BLaER1 treated with 17β-estradiol and CSF1 and Interleukin-3, amounts not matched to agents 10 nM and 100 nM (cell line): ENCODE measurements at regions not wholly inside any gene's neighbourhood (a gene's known extent, or its start where the extent isn't known, plus 50 kb on each side); places are given as distances from the start of the nearest gene placed in this dataset.

ENCODE experiments used
- H3K27ac ChIP-seq, 11 experiments: shearing (Covaris generic); formaldehyde crosslinking; 2 replicates each; pipeline ENCODE4 v1.8.1; 2022
- H3K27me3 ChIP-seq, 11 experiments: shearing (Covaris generic); formaldehyde crosslinking; 2 replicates each; pipeline ENCODE4 v1.8.1; 2022
- H3K36me3 ChIP-seq, 11 experiments: shearing (Covaris generic); formaldehyde crosslinking; 2 replicates each; pipeline ENCODE4 v1.8.1; 2022
- H3K4me1 ChIP-seq, 10 experiments: shearing (Covaris generic); formaldehyde crosslinking; 2 replicates each; pipeline ENCODE4 v1.8.1; 2022
- H3K4me2 ChIP-seq, 11 experiments: shearing (Covaris generic); formaldehyde crosslinking; 2 replicates each; pipeline ENCODE4 v1.8.1; 2022
- H3K4me3 ChIP-seq, 10 experiments: shearing (Covaris generic); formaldehyde crosslinking; 2 replicates each; pipeline ENCODE4 v1.8.1; 2022
- H3K9ac ChIP-seq, 11 experiments: shearing (Covaris generic); formaldehyde crosslinking; 2 replicates each; pipeline ENCODE4 v1.8.1; 2022
- H3K9me3 ChIP-seq, 11 experiments: shearing (Covaris generic); formaldehyde crosslinking; replicated peaks in 1 of 11; 2 replicates each; pipeline ENCODE4 v1.8.1; 2022
- H4K20me1 ChIP-seq, 11 experiments: shearing (Covaris generic); formaldehyde crosslinking; 2 replicates each; pipeline ENCODE4 v1.8.1; 2022
- Cebpa-rat ChIP-seq, 11 experiments: shearing (Covaris generic); IDR thresholded peaks; 2 replicates each; pipeline ENCODE4 v1.8.1; 2022

DNA sequence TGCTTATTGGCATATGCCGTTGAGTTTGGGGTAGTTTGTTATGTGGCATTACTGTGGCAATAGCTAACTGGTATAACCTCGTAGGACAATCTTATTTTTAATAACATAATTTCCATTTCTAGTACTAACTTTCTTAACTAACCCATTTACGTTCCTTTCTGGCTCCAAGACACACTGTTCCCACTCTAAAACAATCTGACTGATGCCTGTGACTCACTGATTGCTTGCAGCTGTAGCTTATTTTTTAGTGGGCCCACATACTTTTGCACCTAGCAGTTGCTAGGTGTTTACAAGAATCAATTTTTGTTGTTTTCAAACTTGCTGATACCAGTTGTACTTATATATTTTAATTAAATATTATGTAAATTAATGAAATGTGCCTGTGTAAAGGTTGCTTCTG, 52.2 kb downstream of the FAT3 start:
- Histone ChIP-seq H3K27ac (no peak overlapping the region), H3K4me2 (no peak overlapping the region), H3K4me1 (peaks cover 0 to 14% (median 0%) of the 10 kb centered on the region in 10 experiments; a peak in 5 of 20 replicates), H3K9me3 (no peaks in the 10 kb centered on the region), H3K27me3 (no peaks in the 10 kb centered on the region), H3K36me3 (no peaks in the 10 kb centered on the region), H3K4me3 (no peak overlapping the region), H4K20me1 (no peaks in the 10 kb centered on the region), H3K9ac (no peak overlapping the region)
- TF ChIP-seq Cebpa-rat (IDR thresholded peaks at IDR 0.05), result no peak

DNA sequence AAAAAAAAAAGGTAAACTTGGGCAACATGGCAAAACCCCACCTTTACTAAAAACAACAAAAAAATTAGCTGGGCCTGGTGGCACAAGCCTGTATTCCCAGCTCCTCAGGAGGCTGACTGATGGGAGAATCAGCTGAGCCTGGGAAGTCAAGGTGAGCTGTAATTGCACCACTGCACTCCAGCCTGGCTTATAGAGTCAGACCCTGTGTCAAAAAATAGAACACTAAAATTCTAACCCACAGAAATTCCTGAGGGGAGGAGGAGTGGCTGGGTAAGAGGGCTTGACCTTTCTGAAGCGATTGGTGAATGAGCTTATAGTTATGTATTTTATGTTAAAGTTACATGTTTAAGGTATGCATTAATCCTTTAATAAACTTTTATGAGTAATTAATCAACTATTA, 53.3 kb downstream of the FAT3 start:
- Histone ChIP-seq H3K27ac (no peak overlapping the region), H3K36me3 (no peaks in the 10 kb centered on the region), H3K4me2 (no peak overlapping the region), H3K27me3 (no peaks in the 10 kb centered on the region), H3K9me3 (no peaks in the 10 kb centered on the region), H3K9ac (no peak overlapping the region), H3K4me3 (no peak overlapping the region), H4K20me1 (no peaks in the 10 kb centered on the region), H3K4me1 (peaks cover 0 to 14% (median 0%) of the 10 kb centered on the region in 10 experiments; a peak in 5 of 20 replicates)
- no peak for TF ChIP-seq Cebpa-rat (IDR thresholded peaks at IDR 0.05)

DNA sequence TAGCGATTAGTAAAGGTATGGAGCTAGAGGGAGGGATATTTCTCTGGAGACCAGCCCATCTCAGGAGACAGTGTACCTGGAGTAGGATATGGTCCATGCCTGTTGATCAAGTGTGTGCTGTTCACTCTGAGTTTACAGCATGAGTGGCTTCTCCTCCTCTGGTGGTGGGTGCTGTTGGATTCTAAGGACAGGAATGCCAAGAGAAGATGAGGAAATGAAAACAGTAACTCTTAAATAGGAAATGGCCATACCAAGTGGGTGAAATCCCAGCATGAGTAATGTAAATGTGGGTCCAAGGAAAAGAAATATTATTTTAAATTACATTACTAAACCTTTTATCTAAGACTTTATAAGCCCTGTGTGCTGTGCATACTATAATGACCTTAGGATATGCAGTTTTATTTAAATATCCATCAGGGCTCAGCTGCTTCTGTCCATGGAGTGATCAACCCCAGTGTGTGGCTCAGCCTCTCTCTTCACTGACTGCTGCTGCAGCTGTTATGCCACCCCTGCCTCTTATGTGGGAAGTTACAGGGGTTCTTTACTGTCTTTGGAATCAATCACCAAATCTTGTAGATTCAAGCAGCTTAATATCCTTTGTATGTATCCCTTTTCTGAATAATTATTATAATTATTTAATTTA, 54.3 kb downstream of the FAT3 start:
- Histone ChIP-seq H3K4me2 (peak overlapping the region in 2 of 11 experiments; percentile 60 to 62; a peak in 5 of 22 replicates), H3K36me3 (no peaks in the 10 kb centered on the region), H3K4me1 (peaks cover 0 to 14% (median 0%) of the 10 kb centered on the region in 10 experiments; a peak in 5 of 20 replicates), H3K4me3 (no peak overlapping the region), H3K27ac (no peak overlapping the region), H3K9ac (no peak overlapping the region), H3K27me3 (no peaks in the 10 kb centered on the region), H3K9me3 (no peaks in the 10 kb centered on the region), H4K20me1 (no peaks in the 10 kb centered on the region)
- no peak for TF ChIP-seq Cebpa-rat (IDR thresholded peaks at IDR 0.05)

DNA sequence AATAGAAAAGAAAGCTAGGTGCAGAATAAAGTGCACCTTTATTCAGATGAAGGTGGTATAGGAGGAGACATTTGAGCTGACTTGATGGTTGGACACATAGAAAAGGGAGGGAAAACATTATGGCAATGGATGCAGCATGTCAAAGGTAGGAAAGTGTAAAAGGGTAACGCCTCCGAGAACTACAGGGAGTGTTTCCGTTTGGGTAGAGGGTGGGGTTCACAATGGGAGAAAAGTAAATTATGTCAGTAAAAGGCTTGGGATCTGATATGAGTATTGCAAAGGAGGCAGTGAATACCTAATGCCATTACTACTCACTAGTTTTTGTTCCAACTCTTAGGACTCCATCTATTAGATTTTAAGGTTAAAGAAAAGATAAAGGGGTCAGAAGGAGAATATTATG, 59.5 kb downstream of the FAT3 start:
- no peak for TF ChIP-seq Cebpa-rat (IDR thresholded peaks at IDR 0.05)
- H3K9me3 ChIP-seq, result no peaks in the 10 kb centered on the region
- H3K36me3 ChIP-seq, result no peaks in the 10 kb centered on the region
- no peak overlapping the region for H3K9ac ChIP-seq
- no peak overlapping the region for H3K4me3 ChIP-seq
- H3K27me3 ChIP-seq, result no peaks in the 10 kb centered on the region
- no peak overlapping the region for H3K27ac ChIP-seq
- no peaks in the 10 kb centered on the region for H4K20me1 ChIP-seq
- H3K4me1 ChIP-seq, result peaks cover 7 to 17% (median 11%) of the 10 kb centered on the region in 10 experiments
- no peak overlapping the region for H3K4me2 ChIP-seq

DNA sequence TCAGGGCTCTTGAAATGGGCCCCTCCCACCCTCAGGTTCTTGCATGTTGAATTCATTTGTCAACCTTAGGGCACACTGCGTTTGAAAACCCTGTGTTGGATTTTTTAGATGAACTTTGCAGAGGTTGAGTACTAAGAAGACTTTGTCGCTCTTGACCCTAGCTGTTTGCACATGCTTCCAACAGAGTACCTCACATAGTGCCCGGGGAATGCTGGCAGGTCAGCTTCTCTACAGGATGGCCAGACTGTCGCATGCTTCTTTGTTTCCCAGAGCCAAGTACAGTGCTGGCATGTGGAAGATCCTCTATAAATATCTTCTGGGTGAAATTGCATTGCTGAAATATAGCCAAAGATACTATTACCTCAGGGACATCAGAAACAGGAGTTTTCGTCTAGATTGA, 59.9 kb downstream of the FAT3 start:
- no peaks in the 10 kb centered on the region for H3K9me3 ChIP-seq
- H3K4me1 ChIP-seq, result peaks cover 3 to 17% (median 10%) of the 10 kb centered on the region in 10 experiments; a peak in 19 of 20 replicates
- no peaks in the 10 kb centered on the region for H4K20me1 ChIP-seq
- TF ChIP-seq Cebpa-rat (IDR thresholded peaks at IDR 0.05), result no peak
- no peak overlapping the region for H3K27ac ChIP-seq
- H3K4me2 ChIP-seq, result no peak overlapping the region
- H3K36me3 ChIP-seq, result no peaks in the 10 kb centered on the region
- no peak overlapping the region for H3K4me3 ChIP-seq
- H3K27me3 ChIP-seq, result no peaks in the 10 kb centered on the region
- H3K9ac ChIP-seq, result no peak overlapping the region

DNA sequence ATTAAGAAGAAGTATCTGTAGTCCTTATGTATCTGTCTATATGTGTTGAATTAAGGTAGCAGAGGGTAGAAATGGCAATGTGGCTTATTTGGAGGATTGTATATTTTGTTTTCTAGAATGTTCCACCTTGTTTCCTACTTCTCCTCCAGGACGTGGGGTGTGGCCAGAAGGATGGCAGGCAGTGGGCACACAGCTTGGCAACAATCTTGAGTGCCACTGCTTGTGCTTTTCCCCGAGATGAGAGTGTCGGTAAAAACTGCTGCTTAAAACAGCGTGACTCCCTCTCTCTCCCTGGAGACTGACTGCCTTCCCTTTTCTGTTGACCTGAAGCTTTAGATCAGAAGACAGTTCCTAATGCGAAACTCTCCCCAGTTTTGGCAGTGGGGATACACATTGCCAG, 61.2 kb downstream of the FAT3 start:
- H3K9me3 ChIP-seq, result no peaks in the 10 kb centered on the region
- H4K20me1 ChIP-seq, result no peaks in the 10 kb centered on the region
- no peaks in the 10 kb centered on the region for H3K27me3 ChIP-seq
- no peak overlapping the region for H3K4me3 ChIP-seq
- no peak overlapping the region for H3K9ac ChIP-seq
- TF ChIP-seq Cebpa-rat (IDR thresholded peaks at IDR 0.05), result no peak
- H3K4me2 ChIP-seq, result peak overlapping the region; percentile 8 to 57 (median 49); a peak in 18 of 22 replicates
- no peak overlapping the region for H3K27ac ChIP-seq
- no peaks in the 10 kb centered on the region for H3K36me3 ChIP-seq
- H3K4me1 ChIP-seq, result peaks cover 0 to 17% (median 10%) of the 10 kb centered on the region in 10 experiments; a peak in 15 of 20 replicates

DNA sequence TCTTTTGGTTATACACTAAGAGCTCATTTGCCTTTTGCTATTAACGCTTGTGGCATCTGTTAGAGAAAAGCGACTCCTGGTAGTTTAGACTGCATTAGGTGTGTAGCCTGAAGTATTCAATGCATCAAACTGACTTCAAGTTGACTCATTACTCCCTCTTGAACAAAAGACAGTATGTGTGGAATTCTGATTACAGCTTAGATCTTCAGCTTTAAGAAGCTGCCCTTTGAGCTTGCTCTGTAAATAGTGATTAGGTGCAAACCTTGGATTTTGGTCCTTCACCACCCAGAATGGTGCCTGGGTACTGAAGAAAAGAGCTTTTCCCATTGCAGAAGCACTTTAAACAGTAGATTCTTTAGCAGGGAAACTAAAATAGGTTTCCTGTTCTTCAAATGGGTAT, 62.1 kb downstream of the FAT3 start:
- TF ChIP-seq Cebpa-rat (IDR thresholded peaks at IDR 0.05), result no peak
- peak overlapping the region in 5 of 11 experiments; percentile 49 to 57 (median 52); a peak in 6 of 22 replicates for H3K4me2 ChIP-seq
- peaks cover 0 to 17% (median 10%) of the 10 kb centered on the region in 10 experiments; a peak in 15 of 20 replicates for H3K4me1 ChIP-seq
- no peaks in the 10 kb centered on the region for H3K36me3 ChIP-seq
- H3K9me3 ChIP-seq, result no peaks in the 10 kb centered on the region
- no peak overlapping the region for H3K9ac ChIP-seq
- H3K27me3 ChIP-seq, result no peaks in the 10 kb centered on the region
- H4K20me1 ChIP-seq, result no peaks in the 10 kb centered on the region
- no peak overlapping the region for H3K27ac ChIP-seq
- H3K4me3 ChIP-seq, result no peak overlapping the region

DNA sequence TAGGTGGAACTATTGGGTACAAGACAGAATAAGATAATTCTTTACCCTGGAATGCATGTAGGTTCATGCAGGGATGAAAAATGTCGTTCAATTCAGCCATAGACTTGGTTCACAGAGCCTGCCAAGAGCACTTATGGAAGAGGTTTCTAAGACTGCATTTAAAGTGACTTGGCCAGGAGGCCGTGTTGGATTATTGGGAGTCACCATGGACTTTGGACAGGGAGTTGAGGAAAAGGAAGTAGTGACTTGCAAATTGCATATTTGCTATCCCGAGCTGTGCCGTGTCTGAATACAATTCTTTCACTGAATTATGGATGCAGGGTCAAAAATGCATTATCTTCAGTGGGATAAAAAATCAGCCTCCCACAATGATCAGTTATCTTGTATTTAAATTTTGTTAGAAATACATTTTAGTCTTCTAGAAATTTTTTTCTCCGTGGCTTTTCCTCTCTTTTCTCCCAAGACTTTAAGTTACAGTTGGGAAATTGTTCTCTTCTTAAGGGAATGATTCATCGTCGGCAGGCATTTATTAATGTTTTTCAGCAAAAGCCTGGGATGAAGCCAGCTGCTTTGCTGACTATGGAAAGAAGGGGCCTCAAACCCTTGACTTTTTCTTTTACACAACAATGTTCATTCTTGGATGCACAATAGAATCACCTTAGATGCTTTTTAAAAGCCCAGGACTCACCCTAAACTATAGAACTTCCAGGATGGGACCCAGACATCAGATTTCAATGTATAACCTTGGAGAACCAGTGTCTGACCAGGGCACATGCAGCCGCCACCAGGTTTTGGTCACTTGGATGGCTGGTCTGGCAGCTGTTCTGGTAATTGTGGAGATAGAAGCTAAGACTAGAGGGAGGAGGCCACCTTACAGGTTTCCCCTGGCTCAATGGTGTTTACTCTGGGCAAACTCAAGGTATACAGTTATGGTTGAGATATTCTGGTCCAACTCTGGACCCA, 70.8 kb downstream of the FAT3 start:
- no peaks in the 10 kb centered on the region for H3K36me3 ChIP-seq
- H3K27me3 ChIP-seq, result no peaks in the 10 kb centered on the region
- no peak overlapping the region for H3K4me2 ChIP-seq
- H4K20me1 ChIP-seq, result no peaks in the 10 kb centered on the region
- no peak overlapping the region for H3K9ac ChIP-seq
- no peaks in the 10 kb centered on the region for H3K9me3 ChIP-seq
- TF ChIP-seq Cebpa-rat (IDR thresholded peaks at IDR 0.05), result no peak
- no peaks in the 10 kb centered on the region for H3K4me1 ChIP-seq
- no peak overlapping the region for H3K4me3 ChIP-seq
- H3K27ac ChIP-seq, result no peak overlapping the region

DNA sequence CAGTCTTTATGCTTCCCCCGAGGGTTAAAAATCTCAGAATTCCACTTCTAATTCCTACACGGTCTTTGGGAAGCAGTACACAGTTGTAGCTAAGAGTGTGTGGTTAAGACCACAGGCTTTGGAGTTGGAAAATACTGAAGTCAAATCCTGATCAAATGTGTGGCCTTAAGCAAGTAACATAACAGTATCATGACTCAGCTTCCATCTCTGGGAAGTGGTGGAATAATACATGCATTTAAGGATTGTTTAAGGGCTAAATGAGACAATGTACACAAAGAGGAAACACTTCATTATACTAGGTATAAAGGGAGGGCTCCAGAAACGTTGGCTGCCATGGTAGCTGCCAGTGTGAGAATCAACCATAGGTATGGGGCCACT, 71.5 kb downstream of the FAT3 start:
- H3K27me3 ChIP-seq, result no peaks in the 10 kb centered on the region
- H4K20me1 ChIP-seq, result no peaks in the 10 kb centered on the region
- no peaks in the 10 kb centered on the region for H3K36me3 ChIP-seq
- TF ChIP-seq Cebpa-rat (IDR thresholded peaks at IDR 0.05), result no peak
- no peak overlapping the region for H3K9ac ChIP-seq
- H3K4me3 ChIP-seq, result no peak overlapping the region
- H3K4me1 ChIP-seq, result no peaks in the 10 kb centered on the region
- H3K9me3 ChIP-seq, result no peaks in the 10 kb centered on the region
- no peak overlapping the region for H3K27ac ChIP-seq
- H3K4me2 ChIP-seq, result no peak overlapping the region
